Endodermal cell (in vitro differentiated cells): ENCODE measurements at regions not wholly inside any gene's neighbourhood (a gene's known extent, or its start where the extent isn't known, plus 50 kb on each side); places are given as distances from the start of the nearest gene placed in this dataset.
A peak's percentile ranks its signal among the peaks of the same experiment; 100 is the strongest.

ENCODE experiments used
- DNase-seq: peaks from one replicate; pipeline ENCODE4 v3.0.0-alpha.2; 2017
- H3K27ac ChIP-seq: 2 replicates; pipeline ENCODE4 v1.5.1; 2013; ENCODE audit warnings: mild to moderate bottlenecking, low read depth, low read length, moderate library complexity
- H3K27me3 ChIP-seq: 2 replicates; pipeline ENCODE4 v1.6.1; 2013; ENCODE audit warnings: mild to moderate bottlenecking, low read length, moderate library complexity; ENCODE audit not compliant: insufficient read depth, control insufficient read depth, poor library complexity, severe bottlenecking
- H3K36me3 ChIP-seq: 2 replicates; pipeline ENCODE4 v1.7.0; 2013; ENCODE audit warnings: mild to moderate bottlenecking, low read length, moderate library complexity; ENCODE audit not compliant: control insufficient read depth, insufficient read depth
- H3K4me1 ChIP-seq: one replicate; pipeline ENCODE4 v1.7.0; 2013; ENCODE audit warnings: low read length; ENCODE audit not compliant: control insufficient read depth, insufficient read depth
- H3K4me3 ChIP-seq: 2 replicates; pipeline ENCODE4 v1.5.1; 2013; ENCODE audit warnings: mild to moderate bottlenecking, low read length, moderate library complexity
- H3K9ac ChIP-seq: 2 replicates; pipeline ENCODE4 v1.6.1; 2013; ENCODE audit warnings: mild to moderate bottlenecking, low read length, moderate library complexity; ENCODE audit not compliant: poor library complexity, severe bottlenecking; ENCODE audit errors: extremely low read depth
- H3K9me3 ChIP-seq: 2 replicates; pipeline ENCODE4 v1.6.1; 2013; ENCODE audit warnings: mild to moderate bottlenecking, low read length, moderate library complexity; ENCODE audit not compliant: control insufficient read depth
- H3K27ac Mint-ChIP-seq: 2 replicates; pipeline ENCODE4 v1.8.0; 2020; ENCODE audit warnings: mixed read lengths
- H3K27me3 Mint-ChIP-seq: 2 replicates; pipeline ENCODE4 v1.8.0; 2021; ENCODE audit warnings: mild to moderate bottlenecking, mixed read lengths; ENCODE audit not compliant: insufficient read depth
- H3K36me3 Mint-ChIP-seq: 2 replicates; pipeline ENCODE4 v1.8.0; 2020; ENCODE audit warnings: low read depth, mixed read lengths
- H3K4me1 Mint-ChIP-seq: 2 replicates; pipeline ENCODE4 v1.8.0; 2020; ENCODE audit warnings: mixed read lengths
- H3K4me3 Mint-ChIP-seq: 2 replicates; pipeline ENCODE4 v1.8.0; 2020; ENCODE audit warnings: mild to moderate bottlenecking, moderate library complexity, mixed read lengths
- H3K9me3 Mint-ChIP-seq: 2 replicates; pipeline ENCODE4 v1.8.0; 2020; ENCODE audit warnings: mild to moderate bottlenecking, mixed read lengths
- CTCF ChIP-seq: fragments of 200-600 bp; sonication (generic); conservative IDR thresholded peaks from 2 replicates; pipeline ENCODE4 v1.5.0; 2021; ENCODE audit warnings: antibody characterized with exemption, mild to moderate bottlenecking
- WGBS, 2 experiments: methylation state at CpG; one replicate each; pipeline versions ENCODE4 v1.1.5 to v1.1.7; 2013; ENCODE audit warnings: missing lambda C conversion rate in 2 of 2, mixed read lengths in 1 of 2; ENCODE audit not compliant: insufficient coverage in 1 of 2, insufficient read length in 1 of 2; 5-methylcytosine and 5-hydroxymethylcytosine counted together

GRCh38 chr16:7077636-7078035 lies 255.0 kb upstream of the RBFOX1 start:
- no peak for TF ChIP-seq CTCF
- H3K4me3 Mint-ChIP-seq: no peak overlapping the region
- Histone ChIP-seq H3K4me1 (no peaks in the 10 kb centered on the region), H3K9me3 (no peaks in the 10 kb centered on the region), H3K27me3 (peaks cover 18% of the 10 kb centered on the region), H3K36me3 (no peaks in the 10 kb centered on the region), H3K27ac (no peak overlapping the region), H3K4me3 (no peak overlapping the region), H3K9ac (no peak overlapping the region)
- no peaks in the 10 kb centered on the region for H3K36me3 Mint-ChIP-seq
- H3K27me3 Mint-ChIP-seq: peaks cover 44% of the 10 kb centered on the region
- no peak for DNase-seq
- 94 to 100% methylated on average over 2 to 4 of the region's 4 CpGs for WGBS, 2 experiments
- H3K27ac Mint-ChIP-seq: no peak overlapping the region
- H3K9me3 Mint-ChIP-seq: peaks cover 3% of the 10 kb centered on the region
- H3K4me1 Mint-ChIP-seq: peaks cover 6% of the 10 kb centered on the region

- peaks cover 49% of the 10 kb centered on the region for H3K27me3 Mint-ChIP-seq
- peaks cover 3% of the 10 kb centered on the region for H3K9me3 Mint-ChIP-seq
- Histone ChIP-seq H3K27me3 (peaks cover 32% of the 10 kb centered on the region), H3K36me3 (no peaks in the 10 kb centered on the region), H3K9me3 (no peaks in the 10 kb centered on the region), H3K4me1 (no peaks in the 10 kb centered on the region), H3K9ac (no peak overlapping the region), H3K4me3 (no peak overlapping the region), H3K27ac (no peak overlapping the region)
- no peak overlapping the region for H3K27ac Mint-ChIP-seq
- no peak overlapping the region for H3K4me3 Mint-ChIP-seq
- H3K4me1 Mint-ChIP-seq: peaks cover 6% of the 10 kb centered on the region
- WGBS, 2 experiments: 90 to 97% methylated on average over 3 to 4 of the region's 4 CpGs
- DNase-seq: no peak
- no peak for TF ChIP-seq CTCF
- H3K36me3 Mint-ChIP-seq: no peaks in the 10 kb centered on the region
Measured at GRCh38 chr16:7074715-7075114, 257.9 kb upstream of the RBFOX1 start.

GRCh38 chr16:7057458-7057857 lies 275.2 kb upstream of the RBFOX1 start:
- 86 to 91% methylated on average over 3 to 5 of the region's 5 CpGs for WGBS, 2 experiments

More at GRCh38 chr16:7057458-7057857, 275.2 kb upstream of the RBFOX1 start:
- Histone ChIP-seq H3K27ac (no peak overlapping the region), H3K4me1 (peaks cover 13% of the 10 kb centered on the region), H3K36me3 (no peaks in the 10 kb centered on the region), H3K27me3 (no peaks in the 10 kb centered on the region), H3K9ac (peak overlapping the region; percentile 7), H3K9me3 (no peaks in the 10 kb centered on the region), H3K4me3 (no peak overlapping the region)
- DNase-seq: peak; percentile 44
- H3K4me1 Mint-ChIP-seq: peaks cover 39% of the 10 kb centered on the region
- peak overlapping the region; percentile 10 for H3K4me3 Mint-ChIP-seq
- H3K9me3 Mint-ChIP-seq: no peaks in the 10 kb centered on the region
- no peak for TF ChIP-seq CTCF
- H3K36me3 Mint-ChIP-seq: no peaks in the 10 kb centered on the region
- peak overlapping the region; percentile 38 for H3K27ac Mint-ChIP-seq
- peaks cover 36% of the 10 kb centered on the region for H3K27me3 Mint-ChIP-seq
